Trophoblast cell (in vitro differentiated cells and primary cell): ENCODE measurements at regions not wholly inside any gene's neighbourhood (a gene's known extent, or its start where the extent isn't known, plus 50 kb on each side); places are given as distances from the start of the nearest gene placed in this dataset.
A peak's percentile ranks its signal among the peaks of the same experiment; 100 is the strongest.
"Not testable (repeated sequence)": the region's sequence is repeated elsewhere in the genome, so short reads cannot be mapped to it uniquely, and the experiment has no call there.

Experiments
- DNase-seq, 2 donors: peaks; one replicate each; pipeline ENCODE4 v3.0.0-alpha.2; 2016
- H2AFZ ChIP-seq: 2 replicates; pipeline ENCODE4 v1.6.1; 2013; ENCODE audit warnings: low read length, moderate library complexity, mild to moderate bottlenecking; ENCODE audit not compliant: insufficient read depth, poor library complexity
- H2AK5ac ChIP-seq: 2 replicates; pipeline ENCODE4 v1.6.1; 2013; ENCODE audit warnings: mild to moderate bottlenecking, low read length
- H2BK120ac ChIP-seq: 2 replicates; pipeline ENCODE4 v1.6.1; 2013; ENCODE audit warnings: low read length, mild to moderate bottlenecking, moderate library complexity; ENCODE audit not compliant: insufficient read depth, poor library complexity
- H2BK12ac ChIP-seq: 2 replicates; pipeline ENCODE4 v1.6.1; 2013; ENCODE audit warnings: mild to moderate bottlenecking, low read length, moderate library complexity
- H2BK5ac ChIP-seq: 2 replicates; pipeline ENCODE4 v1.6.1; 2013; ENCODE audit warnings: low read length, low read depth, moderate library complexity, mild to moderate bottlenecking; ENCODE audit not compliant: poor library complexity
- H3K14ac ChIP-seq: 2 replicates; pipeline ENCODE4 v1.6.1; 2013; ENCODE audit warnings: mild to moderate bottlenecking, low read length
- H3K18ac ChIP-seq: 2 replicates; pipeline ENCODE4 v1.6.1; 2013; ENCODE audit warnings: mild to moderate bottlenecking, low read length
- H3K23ac ChIP-seq: 2 replicates; pipeline ENCODE4 v1.6.1; 2013; ENCODE audit warnings: low read length
- H3K27ac ChIP-seq: 2 replicates; pipeline ENCODE4 v1.5.1; 2013; ENCODE audit warnings: low read depth, mild to moderate bottlenecking, inconsistent platforms, low read length, moderate library complexity
- H3K27me3 ChIP-seq: 2 replicates; pipeline ENCODE4 v1.6.1; 2013; ENCODE audit warnings: inconsistent platforms, mild to moderate bottlenecking, low read length, moderate library complexity; ENCODE audit not compliant: insufficient read depth
- H3K36me3 ChIP-seq, 2 experiments: 1 replicate in 1 of 2; 2 replicates in 1 of 2; pipeline ENCODE4 v1.6.1; 2013; ENCODE audit warnings: low read length in 2 of 2, mild to moderate bottlenecking in 2 of 2, moderate library complexity in 1 of 2; ENCODE audit not compliant: insufficient read depth in 2 of 2, control insufficient read depth in 1 of 2
- H3K4ac ChIP-seq: 2 replicates; pipeline ENCODE4 v1.6.1; 2013; ENCODE audit warnings: low read depth, mild to moderate bottlenecking, low read length, moderate library complexity
- H3K4me1 ChIP-seq, 2 experiments: 1 replicate in 1 of 2; 2 replicates in 1 of 2; pipeline ENCODE4 v1.6.1; 2013; ENCODE audit warnings: low read length in 2 of 2, mild to moderate bottlenecking in 2 of 2, moderate library complexity in 1 of 2; ENCODE audit not compliant: insufficient read depth in 2 of 2, control insufficient read depth in 1 of 2
- H3K4me2 ChIP-seq: 2 replicates; pipeline ENCODE4 v1.6.1; 2013; ENCODE audit warnings: inconsistent platforms, mild to moderate bottlenecking, low read length, moderate library complexity
- H3K4me3 ChIP-seq: 2 replicates; pipeline ENCODE4 v1.5.1; 2013; ENCODE audit warnings: mild to moderate bottlenecking, low read depth, low read length, inconsistent platforms
- H3K79me1 ChIP-seq: one replicate; pipeline ENCODE4 v1.6.1; 2013; ENCODE audit warnings: low read length
- H3K79me2 ChIP-seq: 2 replicates; pipeline ENCODE4 v1.6.1; 2013; ENCODE audit warnings: low read length, mild to moderate bottlenecking; ENCODE audit not compliant: control insufficient read depth, insufficient read depth, poor library complexity
- H3K9ac ChIP-seq: 2 replicates; pipeline ENCODE4 v1.6.1; 2013; ENCODE audit warnings: mild to moderate bottlenecking, low read length
- H3K9me3 ChIP-seq: 2 replicates; pipeline ENCODE4 v1.6.1; 2013; ENCODE audit warnings: low read depth, mild to moderate bottlenecking, control low read depth, inconsistent platforms, low read length; ENCODE audit not compliant: insufficient read depth
- H4K12ac ChIP-seq: 2 replicates; pipeline ENCODE4 v1.6.1; 2013; ENCODE audit warnings: low read depth, mild to moderate bottlenecking, low read length, moderate library complexity
- H4K8ac ChIP-seq: 2 replicates; pipeline ENCODE4 v1.6.1; 2013; ENCODE audit warnings: low read depth, mild to moderate bottlenecking, low read length, moderate library complexity
- H4K91ac ChIP-seq: one replicate; pipeline ENCODE4 v1.6.1; 2013; ENCODE audit warnings: low read depth, mild to moderate bottlenecking, low read length, moderate library complexity
- WGBS: extraction: QIAGEN DNeasy Blood & Tissue Kit; methylation state at CpG from one replicate; pipeline ENCODE4 v1.1.7; 2013; ENCODE audit warnings: missing lambda C conversion rate; ENCODE audit not compliant: insufficient read length, insufficient coverage; ENCODE audit errors: extremely low coverage; 5-methylcytosine and 5-hydroxymethylcytosine counted together

DNA sequence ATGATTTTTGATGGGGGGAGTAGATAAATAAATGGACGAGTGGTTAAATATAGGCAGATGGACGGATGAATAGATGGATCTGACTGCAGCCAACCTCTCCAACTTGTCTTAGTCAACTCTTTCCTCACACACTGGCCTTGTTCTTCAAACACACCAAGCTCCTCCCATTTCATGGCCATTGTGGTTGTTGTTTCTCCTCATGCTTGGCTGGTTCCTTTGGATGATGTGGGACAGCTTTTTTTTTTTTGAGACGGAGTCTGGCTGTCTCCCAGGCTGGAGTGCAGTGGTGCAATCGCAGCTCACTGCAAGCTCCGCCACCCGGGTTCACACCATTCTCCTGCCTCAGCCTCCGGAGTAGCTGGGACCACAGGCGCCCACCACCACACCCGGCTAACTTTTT is 155.2 kb downstream of the ZNF281 start:
- DNase-seq, H3K9ac ChIP-seq: not testable (repeated sequence)
- 100% methylated on average over 2 of the region's 9 CpGs for WGBS

DNA sequence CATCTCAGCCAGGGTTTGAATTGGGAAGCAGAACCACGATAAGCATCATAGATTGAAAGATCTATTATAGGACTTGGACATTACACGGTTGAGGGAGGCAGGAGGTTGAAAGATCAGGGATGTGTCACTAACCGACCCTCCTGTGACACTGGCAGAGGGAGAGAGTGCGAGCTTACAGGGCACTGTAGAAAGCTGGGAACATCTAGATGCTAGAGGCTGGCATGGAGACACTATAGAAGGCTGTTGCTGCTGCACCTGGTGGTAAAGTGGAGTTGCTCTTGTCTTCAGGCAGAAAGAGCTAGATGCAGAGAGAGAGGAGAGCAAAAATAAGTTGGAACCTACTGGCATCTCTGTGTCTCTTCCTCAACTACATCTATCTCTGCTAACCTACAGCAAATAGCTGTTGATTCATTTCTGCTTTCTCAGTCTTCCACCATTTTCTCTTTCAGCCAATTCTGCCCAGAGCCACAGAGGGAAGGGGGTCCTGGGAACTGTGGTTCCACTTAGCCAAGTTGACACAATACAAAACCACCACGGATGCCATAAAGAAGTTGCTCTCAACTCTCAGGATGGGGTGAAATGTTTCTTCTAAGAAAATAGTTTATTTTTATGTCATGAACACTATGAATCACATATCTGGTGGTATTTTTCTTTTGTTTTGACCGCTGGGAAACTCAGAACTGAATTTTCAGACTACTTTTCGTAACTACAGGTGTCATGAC is 155.9 kb downstream of the ZNF281 start:
- Histone ChIP-seq H3K4me1 (no peaks in the 10 kb centered on the region), H2BK12ac (no peak overlapping the region), H3K27ac (no peak overlapping the region), H3K79me2 (no peaks in the 10 kb centered on the region), H3K14ac (no peak overlapping the region), H3K4ac (no peak overlapping the region), H2BK120ac (no peak overlapping the region), H3K23ac (no peak overlapping the region), H3K9me3 (no peaks in the 10 kb centered on the region), H4K12ac (no peak overlapping the region), H2BK5ac (no peak overlapping the region), H2AK5ac (no peak overlapping the region), H3K79me1 (no peaks in the 10 kb centered on the region), H4K8ac (no peak overlapping the region), H3K4me3 (peak overlapping the region; percentile 48), H3K18ac (no peak overlapping the region), H4K91ac (no peak overlapping the region), H2AFZ (no peak overlapping the region), H3K9ac (peak overlapping the region; percentile 2), H3K27me3 (no peaks in the 10 kb centered on the region), H3K4me2 (no peak overlapping the region), H3K36me3 (no peaks in the 10 kb centered on the region)
- no peak for DNase-seq
- WGBS: no CpG with 5 or more reads among the region's 7 CpGs

More for the DNA sequence above, 155.2 kb downstream of the ZNF281 start:
- not testable (repeated sequence) for H3K4me2 ChIP-seq, H3K9me3 ChIP-seq, H2AK5ac ChIP-seq, H3K36me3 ChIP-seq, H3K18ac ChIP-seq, H2BK12ac ChIP-seq, H2BK5ac ChIP-seq, H4K12ac ChIP-seq, H3K79me2 ChIP-seq, H3K4me3 ChIP-seq, H3K79me1 ChIP-seq, H2BK120ac ChIP-seq, H4K8ac ChIP-seq, H2AFZ ChIP-seq, H4K91ac ChIP-seq, H3K14ac ChIP-seq, H3K23ac ChIP-seq, H3K27me3 ChIP-seq, H3K4me1 ChIP-seq, H3K4ac ChIP-seq, H3K27ac ChIP-seq

DNA sequence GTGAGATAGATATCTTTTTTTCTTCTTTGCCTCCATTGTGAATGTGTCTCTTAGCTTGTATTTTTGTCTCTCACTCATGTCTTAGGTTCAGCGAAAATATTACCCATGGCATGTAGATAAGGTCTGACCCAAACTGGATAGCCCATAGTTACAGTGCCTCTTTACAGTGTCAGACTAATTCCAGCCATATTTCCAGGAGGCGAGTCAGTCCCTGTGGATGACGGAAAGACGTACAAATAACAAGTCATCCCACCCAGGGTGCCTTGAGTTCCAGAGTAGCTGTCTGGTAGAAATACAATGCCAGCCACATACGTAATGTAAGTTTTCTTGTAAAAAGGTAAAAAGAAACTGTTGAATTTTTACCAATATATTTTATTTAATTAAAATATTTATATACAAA is 157.3 kb downstream of the ZNF281 start:
- Histone ChIP-seq H4K8ac (no peak overlapping the region), H3K18ac (no peak overlapping the region), H3K27me3 (no peaks in the 10 kb centered on the region), H3K4me3 (no peak overlapping the region), H2AK5ac (no peak overlapping the region), H3K9ac (no peak overlapping the region), H4K91ac (no peak overlapping the region), H3K27ac (no peak overlapping the region), H2BK120ac (no peak overlapping the region), H3K4me2 (no peak overlapping the region), H3K23ac (no peak overlapping the region), H2BK12ac (no peak overlapping the region), H3K4ac (no peak overlapping the region), H2BK5ac (no peak overlapping the region), H3K4me1 (no peaks in the 10 kb centered on the region), H2AFZ (no peak overlapping the region), H4K12ac (no peak overlapping the region), H3K36me3 (no peaks in the 10 kb centered on the region), H3K79me2 (no peaks in the 10 kb centered on the region), H3K9me3 (no peaks in the 10 kb centered on the region), H3K14ac (no peak overlapping the region), H3K79me1 (no peaks in the 10 kb centered on the region)
- WGBS: no CpG with 5 or more reads among the region's 5 CpGs
- DNase-seq: peak; percentile 91 to 97

DNA sequence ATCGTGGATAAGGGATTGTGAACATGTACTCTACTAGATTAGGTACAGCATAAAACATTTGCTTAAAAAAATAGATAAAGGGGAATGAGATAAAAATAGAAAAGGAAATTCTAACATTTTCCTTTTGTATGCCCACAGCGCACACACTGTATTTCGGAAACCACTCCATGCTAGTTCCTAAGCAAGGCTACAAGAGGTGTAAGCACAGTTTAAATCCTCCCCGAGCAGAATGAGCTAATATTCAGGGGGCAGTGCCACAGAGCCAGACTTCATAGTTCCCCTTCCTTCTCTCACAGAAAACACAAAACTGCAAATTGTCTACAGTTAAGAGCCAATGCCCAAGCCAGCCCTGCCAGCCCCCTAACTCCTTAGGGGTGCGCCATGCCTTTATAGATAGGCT is 159.4 kb downstream of the ZNF281 start:
- DNase-seq: no peak
- no peak overlapping the region for H2AFZ ChIP-seq

More for the DNA sequence above, 159.4 kb downstream of the ZNF281 start:
- Histone ChIP-seq H4K8ac (no peak overlapping the region), H4K12ac (no peak overlapping the region), H2BK5ac (no peak overlapping the region), H3K4me1 (no peaks in the 10 kb centered on the region), H3K27ac (no peak overlapping the region), H3K79me2 (no peaks in the 10 kb centered on the region), H3K36me3 (no peaks in the 10 kb centered on the region), H3K23ac (no peak overlapping the region), H3K18ac (no peak overlapping the region), H3K9me3 (no peaks in the 10 kb centered on the region), H3K79me1 (no peaks in the 10 kb centered on the region), H3K4me2 (no peak overlapping the region), H3K9ac (no peak overlapping the region), H2AK5ac (no peak overlapping the region), H3K27me3 (no peaks in the 10 kb centered on the region), H2BK12ac (no peak overlapping the region), H2BK120ac (no peak overlapping the region), H4K91ac (no peak overlapping the region), H3K4me3 (no peak overlapping the region), H3K14ac (no peak overlapping the region), H3K4ac (no peak overlapping the region)
- WGBS: no CpG with 5 or more reads among the region's 5 CpGs
